HEK293 (cell line): ENCODE measurements at regions not wholly inside any gene's neighbourhood (a gene's known extent, or its start where the extent isn't known, plus 50 kb on each side); places are given as distances from the start of the nearest gene placed in this dataset.

Experiments used
- CTCF ChIA-PET: fragments of 350-600 bp; formaldehyde crosslinking; extraction: SDS; loops from one replicate; lab custom pipeline; 2021; ENCODE audit warnings: antibody characterized with exemption; lab: Yijun Ruan, JAX
- POLR2A ChIA-PET: fragments of 300-600 bp; formaldehyde crosslinking; extraction: SDS; loops from one replicate; lab custom pipeline; 2020; ENCODE audit warnings: antibody characterized with exemption, inconsistent platforms; lab: Yijun Ruan, JAX
- H3K27ac ChIP-seq: fragments of 200-500 bp; sonication (Bioruptor generic); 2 replicates; pipeline ENCODE4 v1.5.1; 2014; ENCODE audit warnings: low read depth, low read length, control low read depth, inconsistent platforms; ENCODE audit errors: extremely low read depth
- H3K36me3 ChIP-seq, 2 experiments: fragments of 200-500 bp in 1 of 2; sonication (Bioruptor generic) in 1 of 2; 1 replicate in 1 of 2; 2 replicates in 1 of 2; pipeline ENCODE4 v1.5.1; 2014 to 2017; ENCODE audit warnings: inconsistent platforms in 2 of 2, low read length in 2 of 2; ENCODE audit not compliant: control insufficient read depth in 2 of 2, insufficient read depth in 1 of 2
- H3K4me1 ChIP-seq: fragments of 200-500 bp; sonication (Bioruptor generic); 2 replicates; pipeline ENCODE4 v1.5.1; 2014; ENCODE audit warnings: mild to moderate bottlenecking, low read length, inconsistent platforms; ENCODE audit not compliant: control insufficient read depth, insufficient read depth
- H3K4me3 ChIP-seq: 2 replicates; pipeline ENCODE4 v1.5.1; 2011; ENCODE audit warnings: low read depth, mild to moderate bottlenecking, control low read depth, low read length, moderate library complexity
- H3K9me3 ChIP-seq: fragments of 200-500 bp; sonication (Bioruptor generic); 2 replicates; pipeline ENCODE4 v1.5.1; 2014; ENCODE audit warnings: low read depth, low read length, inconsistent platforms; ENCODE audit not compliant: control insufficient read depth, insufficient read depth
- OSR2 ChIP-seq: fragments of 450-650 bp; formaldehyde crosslinking; IDR thresholded peaks from 2 replicates; pipeline ENCODE4 v1.5.1; 2016; ENCODE audit warnings: missing biosample characterization, missing genetic modification characterization
- SCRT2 ChIP-seq: fragments of 450-650 bp; formaldehyde crosslinking; IDR thresholded peaks from 2 replicates; pipeline ENCODE4 v1.5.1; 2016; ENCODE audit warnings: missing biosample characterization, missing genetic modification characterization
- SP7 ChIP-seq: fragments of 450-650 bp; formaldehyde crosslinking; IDR thresholded peaks from 2 replicates; pipeline ENCODE4 v1.5.1; 2016; ENCODE audit warnings: missing biosample characterization, missing genetic modification characterization
- ZBTB17 ChIP-seq: fragments of 450-650 bp; formaldehyde crosslinking; IDR thresholded peaks from 2 replicates; pipeline ENCODE4 v1.5.1; 2016; ENCODE audit warnings: missing biosample characterization, missing genetic modification characterization
- ZNF2 ChIP-seq: fragments of 450-650 bp; formaldehyde crosslinking; IDR thresholded peaks from 2 replicates; pipeline ENCODE4 v1.5.1; 2016; ENCODE audit warnings: missing biosample characterization, missing genetic modification characterization
- ZNF214 ChIP-seq: fragments of 450-650 bp; formaldehyde crosslinking; IDR thresholded peaks from 2 replicates; pipeline ENCODE4 v1.5.1; 2017; ENCODE audit warnings: missing biosample characterization, mild to moderate bottlenecking, missing genetic modification characterization, borderline replicate concordance
- ZNF223 ChIP-seq: fragments of 450-650 bp; formaldehyde crosslinking; IDR thresholded peaks from 2 replicates; pipeline ENCODE4 v1.5.1; 2016; ENCODE audit warnings: missing biosample characterization, missing genetic modification characterization
- ZNF266 ChIP-seq: fragments of 450-650 bp; formaldehyde crosslinking; IDR thresholded peaks from 2 replicates; pipeline ENCODE4 v1.5.1; 2016; ENCODE audit warnings: missing biosample characterization, missing genetic modification characterization, low read depth
- ZNF350 ChIP-seq: fragments of 450-650 bp; formaldehyde crosslinking; IDR thresholded peaks from 2 replicates; pipeline ENCODE4 v1.5.0; 2017; ENCODE audit warnings: missing biosample characterization, mild to moderate bottlenecking, missing genetic modification characterization
- ZNF366 ChIP-seq: fragments of 450-650 bp; formaldehyde crosslinking; conservative IDR thresholded peaks from 2 replicates; pipeline ENCODE4 v1.5.1; 2016; ENCODE audit warnings: missing biosample characterization, missing genetic modification characterization
- ZNF391 ChIP-seq: fragments of 450-650 bp; formaldehyde crosslinking; IDR thresholded peaks from 2 replicates; pipeline ENCODE4 v1.5.1; 2016; ENCODE audit warnings: low read depth, missing biosample characterization, missing genetic modification characterization, borderline replicate concordance
- ZNF433 ChIP-seq: fragments of 450-650 bp; formaldehyde crosslinking; IDR thresholded peaks from 2 replicates; pipeline ENCODE4 v1.5.1; 2016; ENCODE audit warnings: missing biosample characterization, missing genetic modification characterization, low read depth
- ZNF600 ChIP-seq: fragments of 450-650 bp; formaldehyde crosslinking; IDR thresholded peaks from 2 replicates; pipeline ENCODE4 v1.5.1; 2016; ENCODE audit warnings: missing biosample characterization, missing genetic modification characterization
- ZNF629 ChIP-seq: fragments of 450-650 bp; formaldehyde crosslinking; IDR thresholded peaks from 2 replicates; pipeline ENCODE4 v1.5.1; 2017; ENCODE audit warnings: missing biosample characterization, missing genetic modification characterization
- ZNF664 ChIP-seq: fragments of 450-650 bp; formaldehyde crosslinking; IDR thresholded peaks from 2 replicates; pipeline ENCODE4 v1.5.1; 2016; ENCODE audit warnings: missing biosample characterization, missing genetic modification characterization
- TF ChIP-seq, protein P1 (sequence below): fragments of 450-650 bp; formaldehyde crosslinking; IDR thresholded peaks from 2 replicates; pipeline ENCODE4 v1.5.1; 2016; ENCODE audit warnings: missing biosample characterization, missing genetic modification characterization
- TF ChIP-seq, protein P2 (sequence below): fragments of 450-650 bp; formaldehyde crosslinking; IDR thresholded peaks from 2 replicates; pipeline ENCODE4 v1.5.1; 2016; ENCODE audit warnings: missing biosample characterization, missing genetic modification characterization
- TF ChIP-seq, protein P3 (sequence below): fragments of 450-650 bp; formaldehyde crosslinking; IDR thresholded peaks from 2 replicates; pipeline ENCODE4 v1.5.1; 2016; ENCODE audit warnings: missing biosample characterization, missing genetic modification characterization
- TF ChIP-seq, protein P4 (sequence below): fragments of 450-650 bp; formaldehyde crosslinking; IDR thresholded peaks from 2 replicates; pipeline ENCODE4 v1.5.1; 2016; ENCODE audit warnings: missing biosample characterization, missing genetic modification characterization, borderline replicate concordance

DNA sequence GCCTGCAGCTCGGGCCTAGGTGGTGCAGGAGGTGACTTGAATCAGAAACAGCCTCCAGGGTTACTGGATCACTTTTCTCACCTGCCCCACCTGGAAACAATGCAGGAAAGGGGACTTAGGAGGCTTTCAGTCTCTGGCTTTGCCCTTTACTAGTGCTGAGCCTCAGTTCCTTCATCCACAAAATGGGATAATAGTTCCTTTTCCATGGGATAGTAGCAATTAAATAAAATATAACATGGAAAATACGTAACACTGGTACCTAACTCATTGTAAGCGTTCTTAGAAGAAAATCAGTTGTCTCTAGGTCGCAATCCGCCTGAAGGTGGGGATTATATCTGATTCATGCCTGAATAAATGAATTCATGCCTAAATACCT lies 91.4 kb upstream of the CALM2 start:
- peaks cover 8% of the 10 kb centered on the region; the same call in 1 of the 2 replicates for H3K4me1 ChIP-seq
- no peaks in the 10 kb centered on the region for H3K36me3 ChIP-seq
- CTCF ChIA-PET = no interaction called here
- TF ChIP-seq, protein P1, sequence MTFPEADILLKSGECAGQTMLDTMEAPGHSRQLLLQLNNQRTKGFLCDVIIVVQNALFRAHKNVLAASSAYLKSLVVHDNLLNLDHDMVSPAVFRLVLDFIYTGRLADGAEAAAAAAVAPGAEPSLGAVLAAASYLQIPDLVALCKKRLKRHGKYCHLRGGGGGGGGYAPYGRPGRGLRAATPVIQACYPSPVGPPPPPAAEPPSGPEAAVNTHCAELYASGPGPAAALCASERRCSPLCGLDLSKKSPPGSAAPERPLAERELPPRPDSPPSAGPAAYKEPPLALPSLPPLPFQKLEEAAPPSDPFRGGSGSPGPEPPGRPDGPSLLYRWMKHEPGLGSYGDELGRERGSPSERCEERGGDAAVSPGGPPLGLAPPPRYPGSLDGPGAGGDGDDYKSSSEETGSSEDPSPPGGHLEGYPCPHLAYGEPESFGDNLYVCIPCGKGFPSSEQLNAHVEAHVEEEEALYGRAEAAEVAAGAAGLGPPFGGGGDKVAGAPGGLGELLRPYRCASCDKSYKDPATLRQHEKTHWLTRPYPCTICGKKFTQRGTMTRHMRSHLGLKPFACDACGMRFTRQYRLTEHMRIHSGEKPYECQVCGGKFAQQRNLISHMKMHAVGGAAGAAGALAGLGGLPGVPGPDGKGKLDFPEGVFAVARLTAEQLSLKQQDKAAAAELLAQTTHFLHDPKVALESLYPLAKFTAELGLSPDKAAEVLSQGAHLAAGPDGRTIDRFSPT (tag by site-specific recombination) = no peak
- no peak for TF ChIP-seq ZNF350 (tag by site-specific recombination)
- TF ChIP-seq, protein P2, sequence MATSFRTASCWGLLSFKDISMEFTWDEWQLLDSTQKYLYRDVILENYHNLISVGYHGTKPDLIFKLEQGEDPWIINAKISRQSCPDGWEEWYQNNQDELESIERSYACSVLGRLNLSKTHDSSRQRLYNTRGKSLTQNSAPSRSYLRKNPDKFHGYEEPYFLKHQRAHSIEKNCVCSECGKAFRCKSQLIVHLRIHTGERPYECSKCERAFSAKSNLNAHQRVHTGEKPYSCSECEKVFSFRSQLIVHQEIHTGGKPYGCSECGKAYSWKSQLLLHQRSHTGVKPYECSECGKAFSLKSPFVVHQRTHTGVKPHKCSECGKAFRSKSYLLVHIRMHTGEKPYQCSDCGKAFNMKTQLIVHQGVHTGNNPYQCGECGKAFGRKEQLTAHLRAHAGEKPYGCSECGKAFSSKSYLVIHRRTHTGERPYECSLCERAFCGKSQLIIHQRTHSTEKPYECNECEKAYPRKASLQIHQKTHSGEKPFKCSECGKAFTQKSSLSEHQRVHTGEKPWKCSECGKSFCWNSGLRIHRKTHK = no peak
- H3K4me3 ChIP-seq = no peak overlapping the region
- no peak overlapping the region for H3K27ac ChIP-seq
- POLR2A ChIA-PET = no interaction called here
- no peaks in the 10 kb centered on the region for H3K9me3 ChIP-seq

DNA sequence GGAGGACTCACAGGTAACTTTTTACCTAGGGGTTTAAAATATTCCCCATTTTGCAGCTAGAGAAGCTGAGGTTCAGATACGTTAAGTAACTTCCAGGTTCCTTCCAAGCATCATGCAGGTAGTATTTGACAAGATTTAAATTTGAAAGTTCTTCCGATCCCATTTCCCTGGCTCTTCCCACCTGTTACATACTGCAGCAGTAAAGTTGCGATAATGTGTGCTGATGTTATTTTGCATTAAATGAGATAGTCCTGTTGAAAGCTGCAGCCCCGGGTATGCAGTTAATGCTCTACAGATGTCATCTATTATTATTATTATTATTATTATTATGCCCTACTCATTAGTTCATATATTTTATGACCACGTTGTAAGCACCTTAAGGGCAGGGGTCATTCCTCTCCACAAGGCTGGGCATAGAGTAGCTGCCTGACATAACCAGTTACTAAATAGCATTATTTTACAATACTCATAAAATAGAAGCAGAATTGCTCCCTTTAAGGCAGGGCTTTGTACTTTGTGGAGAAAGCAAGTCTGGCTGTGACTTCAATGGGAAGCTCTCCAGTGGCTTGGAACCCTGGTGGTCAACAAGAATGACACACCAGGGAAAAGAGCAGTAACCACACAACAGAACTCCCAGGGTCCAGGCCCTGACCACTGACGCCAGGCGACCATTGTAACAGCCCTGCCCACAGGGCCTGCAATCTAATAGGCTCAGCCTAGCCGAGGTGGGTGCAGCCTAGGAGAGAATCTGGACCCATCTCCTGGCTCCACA lies 90.8 kb upstream of the CALM2 start:
- H3K4me3 ChIP-seq = no peak overlapping the region
- no peaks in the 10 kb centered on the region for H3K36me3 ChIP-seq
- H3K9me3 ChIP-seq = no peaks in the 10 kb centered on the region
- ChIA-PET POLR2A (no interaction called here), CTCF (no interaction called here)
- TF ChIP-seq SCRT2 (tag by site-specific recombination) = peak; percentile 51; the same call in 1 of the 2 replicates
- TF ChIP-seq ZNF664 (tag by site-specific recombination) = peak; percentile 77
- no peak for TF ChIP-seq ZNF223 (tag by site-specific recombination)
- H3K27ac ChIP-seq = no peak overlapping the region
- peaks cover 8% of the 10 kb centered on the region; the same call in 1 of the 2 replicates for H3K4me1 ChIP-seq

DNA sequence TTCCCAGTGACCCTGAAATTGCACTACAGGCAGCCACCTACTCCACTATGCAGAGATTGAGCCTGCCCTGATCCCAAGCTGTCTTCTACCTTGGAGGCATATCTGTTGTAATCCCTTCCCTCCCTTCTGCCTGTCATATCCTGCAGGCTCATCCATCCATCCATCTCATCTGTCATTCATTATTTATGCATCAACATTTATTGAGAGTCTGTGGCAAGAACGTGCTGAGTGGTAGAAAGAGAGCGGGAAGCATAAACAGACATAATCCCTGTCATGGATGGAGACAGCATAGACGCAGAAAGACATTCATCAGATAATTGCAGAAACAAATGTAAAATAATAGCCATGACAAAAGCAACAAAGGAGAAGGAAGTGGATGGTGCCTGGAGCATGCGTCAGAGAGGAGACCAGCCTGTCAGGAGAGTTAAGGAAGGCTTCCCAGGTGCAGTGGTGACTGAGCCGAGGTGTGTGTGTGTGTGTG lies 89.5 kb upstream of the CALM2 start:
- Histone ChIP-seq H3K4me3 (no peak overlapping the region), H3K9me3 (no peaks in the 10 kb centered on the region), H3K36me3 (no peaks in the 10 kb centered on the region), H3K27ac (peak overlapping the region; percentile 5; the same call in 1 of the 2 replicates), H3K4me1 (peaks cover 4% of the 10 kb centered on the region; the same call in 1 of the 2 replicates)
- ChIA-PET CTCF (interaction anchor here (0.6 to 0.7 kb wide), 2 partner anchors 172 to 432 kb away, joined by 3 read pairs; no protein-coding TSS in a partner anchor), POLR2A (interaction anchor here (1.1 kb wide), 1 partner anchor 16 kb away, joined by 3 read pairs; no protein-coding TSS in a partner anchor)
- 0 out of 2 replicates have a peak, but pooled peaks have one; percentile 26 for TF ChIP-seq ZNF391
- no peak for TF ChIP-seq ZNF433 (tag by site-specific recombination)
- peak; percentile 43 for TF ChIP-seq ZNF629 (tag by site-specific recombination)
- TF ChIP-seq ZNF600 (tag by site-specific recombination) = peak; percentile 76
- TF ChIP-seq ZNF2 (tag by site-specific recombination) = 0 out of 2 replicates have a peak, but pooled peaks have one; percentile 26
- TF ChIP-seq ZBTB17 (tag by site-specific recombination) = peak; percentile 74
- no peak for TF ChIP-seq ZNF266
- peak; percentile 69 for TF ChIP-seq OSR2
- peak; percentile 62; the same call in 1 of the 2 replicates for TF ChIP-seq ZNF366
- TF ChIP-seq ZNF214 (tag by site-specific recombination) = no peak
- TF ChIP-seq, protein P3, sequence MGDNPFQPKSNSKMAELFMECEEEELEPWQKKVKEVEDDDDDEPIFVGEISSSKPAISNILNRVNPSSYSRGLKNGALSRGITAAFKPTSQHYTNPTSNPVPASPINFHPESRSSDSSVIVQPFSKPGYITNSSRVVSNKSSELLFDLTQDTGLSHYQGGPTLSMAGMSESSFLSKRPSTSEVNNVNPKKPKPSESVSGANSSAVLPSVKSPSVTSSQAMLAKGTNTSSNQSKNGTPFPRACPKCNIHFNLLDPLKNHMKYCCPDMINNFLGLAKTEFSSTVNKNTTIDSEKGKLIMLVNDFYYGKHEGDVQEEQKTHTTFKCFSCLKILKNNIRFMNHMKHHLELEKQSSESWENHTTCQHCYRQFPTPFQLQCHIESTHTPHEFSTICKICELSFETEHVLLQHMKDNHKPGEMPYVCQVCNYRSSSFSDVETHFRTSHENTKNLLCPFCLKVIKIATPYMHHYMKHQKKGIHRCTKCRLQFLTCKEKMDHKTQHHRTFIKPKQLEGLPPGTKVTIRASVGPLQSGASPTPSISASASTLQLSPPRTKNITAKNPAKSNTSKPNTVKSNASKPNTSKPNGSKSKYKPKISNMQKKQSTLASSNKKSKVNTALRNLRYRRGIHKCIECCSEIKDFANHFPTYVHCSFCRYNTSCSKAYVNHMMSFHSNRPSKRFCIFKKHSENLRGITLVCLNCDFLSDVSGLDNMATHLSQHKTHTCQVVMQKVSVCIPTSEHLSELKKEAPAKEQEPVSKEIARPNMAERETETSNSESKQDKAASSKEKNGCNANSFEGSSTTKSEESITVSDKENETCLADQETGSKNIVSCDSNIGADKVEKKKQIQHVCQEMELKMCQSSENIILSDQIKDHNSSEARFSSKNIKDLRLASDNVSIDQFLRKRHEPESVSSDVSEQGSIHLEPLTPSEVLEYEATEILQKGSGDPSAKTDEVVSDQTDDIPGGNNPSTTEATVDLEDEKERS = no peak
- TF ChIP-seq SP7 = 0 out of 2 replicates have a peak, but pooled peaks have one; percentile 54
- TF ChIP-seq, protein P4, sequence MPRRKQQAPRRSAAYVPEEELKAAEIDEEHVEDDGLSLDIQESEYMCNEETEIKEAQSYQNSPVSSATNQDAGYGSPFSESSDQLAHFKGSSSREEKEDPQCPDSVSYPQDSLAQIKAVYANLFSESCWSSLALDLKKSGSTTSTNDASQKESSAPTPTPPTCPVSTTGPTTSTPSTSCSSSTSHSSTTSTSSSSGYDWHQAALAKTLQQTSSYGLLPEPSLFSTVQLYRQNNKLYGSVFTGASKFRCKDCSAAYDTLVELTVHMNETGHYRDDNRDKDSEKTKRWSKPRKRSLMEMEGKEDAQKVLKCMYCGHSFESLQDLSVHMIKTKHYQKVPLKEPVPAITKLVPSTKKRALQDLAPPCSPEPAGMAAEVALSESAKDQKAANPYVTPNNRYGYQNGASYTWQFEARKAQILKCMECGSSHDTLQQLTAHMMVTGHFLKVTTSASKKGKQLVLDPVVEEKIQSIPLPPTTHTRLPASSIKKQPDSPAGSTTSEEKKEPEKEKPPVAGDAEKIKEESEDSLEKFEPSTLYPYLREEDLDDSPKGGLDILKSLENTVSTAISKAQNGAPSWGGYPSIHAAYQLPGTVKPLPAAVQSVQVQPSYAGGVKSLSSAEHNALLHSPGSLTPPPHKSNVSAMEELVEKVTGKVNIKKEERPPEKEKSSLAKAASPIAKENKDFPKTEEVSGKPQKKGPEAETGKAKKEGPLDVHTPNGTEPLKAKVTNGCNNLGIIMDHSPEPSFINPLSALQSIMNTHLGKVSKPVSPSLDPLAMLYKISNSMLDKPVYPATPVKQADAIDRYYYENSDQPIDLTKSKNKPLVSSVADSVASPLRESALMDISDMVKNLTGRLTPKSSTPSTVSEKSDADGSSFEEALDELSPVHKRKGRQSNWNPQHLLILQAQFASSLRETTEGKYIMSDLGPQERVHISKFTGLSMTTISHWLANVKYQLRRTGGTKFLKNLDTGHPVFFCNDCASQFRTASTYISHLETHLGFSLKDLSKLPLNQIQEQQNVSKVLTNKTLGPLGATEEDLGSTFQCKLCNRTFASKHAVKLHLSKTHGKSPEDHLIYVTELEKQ (tag by site-specific recombination) = peak; percentile 97; the same call in 1 of the 2 replicates
